GM18511 (cell line): ENCODE measurements at regions not wholly inside any gene's neighbourhood (a gene's known extent, or its start where the extent isn't known, plus 50 kb on each side); places are given as distances from the start of the nearest gene placed in this dataset.
"Not testable (repeated sequence)": the region's sequence is repeated elsewhere in the genome, so short reads cannot be mapped to it uniquely, and the experiment has no call there.

Source experiments
- ATAC-seq: cut with Tn5 transposase; IDR thresholded peaks from one replicate; pipeline ENCODE4 v1.9.1; 2021; ENCODE audit warnings: mild to moderate bottlenecking, moderate library complexity; ENCODE audit not compliant: unreplicated experiment

GRCh38 chr3:18086078-18086477 lies 339.1 kb downstream of the SATB1 start:
- ATAC-seq = no peak

- no peak for ATAC-seq
Observed at GRCh38 chr3:18085429-18085828, 339.7 kb downstream of the SATB1 start.

GRCh38 chr3:18083273-18083590 lies 340.8 kb upstream of the TBC1D5 start:
- not testable (repeated sequence) for ATAC-seq

DNA sequence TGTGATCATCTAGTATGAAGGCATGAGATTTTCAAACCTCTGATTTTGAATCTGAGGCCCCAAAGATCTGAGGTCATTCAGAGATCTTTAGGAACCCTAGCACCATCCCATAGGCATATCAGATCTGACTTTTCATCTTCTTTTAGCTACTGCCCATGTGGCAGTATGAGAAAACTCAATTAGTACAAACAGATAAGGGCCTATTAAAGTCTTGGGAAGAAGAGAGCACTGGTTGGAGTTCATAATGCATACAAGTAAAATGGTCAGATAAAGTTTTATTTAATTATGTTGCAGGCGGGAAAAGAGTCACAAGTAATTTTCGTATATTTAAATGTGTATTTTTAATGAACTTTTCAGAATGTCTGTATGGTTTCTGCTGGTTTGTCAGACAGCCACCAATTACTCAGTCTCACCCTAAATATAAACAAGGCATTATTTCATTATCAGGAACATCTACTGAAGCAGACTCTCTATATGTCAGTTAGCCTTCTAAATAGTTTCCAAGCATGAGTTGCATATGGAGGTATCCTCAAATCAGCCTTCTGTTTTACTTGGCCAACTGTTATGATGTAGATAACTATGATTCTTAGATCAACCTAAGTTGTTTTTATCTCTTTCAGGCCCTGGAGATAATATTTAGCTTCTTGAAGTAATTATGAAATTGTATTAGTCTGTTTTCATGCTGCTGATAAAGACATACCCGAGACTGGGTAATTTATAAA lies 340.3 kb upstream of the TBC1D5 start:
- no peak for ATAC-seq

- ATAC-seq = no peak
Observed at GRCh38 chr3:18080198-18080689, 337.8 kb upstream of the TBC1D5 start.

DNA sequence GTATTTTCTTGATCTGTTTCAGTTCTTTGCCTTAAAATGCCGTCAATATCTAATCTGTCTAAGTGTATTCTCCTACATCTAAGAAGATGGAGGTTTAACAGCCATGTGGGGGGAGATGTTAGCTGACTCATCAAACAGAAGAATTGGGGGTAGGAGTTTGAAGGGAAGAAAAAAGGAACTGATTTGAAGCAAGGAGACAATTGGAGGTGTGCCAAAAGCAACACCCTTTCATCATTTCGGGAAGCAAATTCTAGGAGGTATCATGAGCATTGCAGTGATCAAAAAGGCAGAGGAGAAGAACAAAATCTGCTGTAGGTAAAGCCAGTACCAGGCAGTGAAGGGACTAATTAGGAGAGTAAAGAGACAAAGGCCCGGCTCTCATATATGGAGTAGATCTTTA lies 337.3 kb upstream of the TBC1D5 start:
- ATAC-seq = no peak

- ATAC-seq = no peak
Observed at GRCh38 chr3:18079062-18079461, 336.6 kb upstream of the TBC1D5 start.

DNA sequence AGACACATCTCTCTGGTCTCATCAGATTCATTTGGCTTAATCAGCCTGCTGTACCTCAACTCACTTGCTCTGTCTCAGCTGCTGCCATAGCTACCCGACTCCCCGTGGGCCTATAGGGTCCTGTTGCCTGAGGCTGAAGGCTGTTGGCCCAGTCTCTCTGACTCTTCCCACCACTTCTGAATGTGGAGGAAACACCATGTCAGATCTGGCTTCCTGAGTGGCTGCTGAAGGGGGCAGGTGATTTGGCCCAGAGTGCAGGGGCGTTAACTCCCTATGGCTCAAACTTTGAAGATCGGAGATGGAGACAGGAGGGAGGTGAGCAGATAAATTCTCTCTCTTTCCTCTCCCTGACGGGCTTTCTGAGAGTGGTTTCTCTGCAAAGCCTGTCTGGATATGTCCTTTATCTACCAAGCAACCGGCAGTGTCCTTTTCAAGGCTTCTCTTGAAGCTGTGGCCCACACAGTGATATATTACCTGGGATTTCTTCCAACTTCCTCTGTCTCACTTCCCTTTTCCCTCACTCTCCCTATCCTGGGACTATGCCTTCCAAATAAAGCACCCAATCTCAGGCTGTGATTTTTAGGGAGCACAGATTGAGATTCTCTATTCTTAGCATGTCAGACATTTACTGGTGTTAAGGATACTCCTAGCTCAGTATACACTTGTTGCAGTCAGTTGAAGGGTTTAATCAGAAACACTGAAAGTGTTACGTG lies 334.9 kb upstream of the TBC1D5 start:
- ATAC-seq = no peak

GRCh38 chr3:18076301-18076700 lies 333.9 kb upstream of the TBC1D5 start:
- ATAC-seq = no peak

DNA sequence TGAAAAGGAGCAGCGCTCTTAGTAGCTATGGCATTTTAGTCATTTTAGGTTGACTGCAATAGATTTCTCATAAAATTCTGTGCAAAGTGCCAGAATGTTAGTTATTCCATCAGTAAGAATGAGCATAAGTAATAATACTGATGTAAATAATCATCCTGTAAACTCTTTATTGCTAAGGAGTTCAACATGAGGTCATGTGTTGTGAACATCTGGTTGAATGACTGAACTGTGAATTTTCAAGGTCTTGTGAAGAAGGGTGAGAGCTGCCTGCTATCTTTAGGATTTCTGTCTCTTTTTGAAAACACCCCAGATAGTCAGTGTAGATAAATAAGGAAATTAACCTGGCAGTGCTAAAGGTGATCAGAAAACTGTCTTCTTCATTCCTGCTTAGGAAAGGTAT lies 333.4 kb upstream of the TBC1D5 start:
- ATAC-seq = no peak

DNA sequence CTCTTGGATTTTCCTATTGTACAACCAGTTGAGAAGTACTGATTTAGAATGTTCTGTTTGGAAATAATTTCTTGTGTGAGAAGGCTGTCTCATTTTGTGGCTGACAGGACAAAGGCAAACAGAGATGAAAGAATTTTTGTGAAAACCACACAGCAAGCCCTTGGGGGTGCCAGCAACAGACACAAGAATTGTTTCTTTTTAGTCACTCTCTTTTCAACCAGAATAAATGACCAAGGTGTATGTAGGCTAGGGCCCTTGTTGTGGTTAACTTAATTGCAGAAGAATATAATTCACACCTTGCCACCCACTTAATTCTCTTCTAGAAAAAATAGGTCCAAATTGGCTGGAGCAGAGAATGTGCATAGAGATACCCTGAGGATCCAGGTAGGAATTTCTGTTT lies 329.4 kb upstream of the TBC1D5 start:
- no peak for ATAC-seq

- ATAC-seq = no peak
Observed at GRCh38 chr3:18070944-18071343, 328.5 kb upstream of the TBC1D5 start.

DNA sequence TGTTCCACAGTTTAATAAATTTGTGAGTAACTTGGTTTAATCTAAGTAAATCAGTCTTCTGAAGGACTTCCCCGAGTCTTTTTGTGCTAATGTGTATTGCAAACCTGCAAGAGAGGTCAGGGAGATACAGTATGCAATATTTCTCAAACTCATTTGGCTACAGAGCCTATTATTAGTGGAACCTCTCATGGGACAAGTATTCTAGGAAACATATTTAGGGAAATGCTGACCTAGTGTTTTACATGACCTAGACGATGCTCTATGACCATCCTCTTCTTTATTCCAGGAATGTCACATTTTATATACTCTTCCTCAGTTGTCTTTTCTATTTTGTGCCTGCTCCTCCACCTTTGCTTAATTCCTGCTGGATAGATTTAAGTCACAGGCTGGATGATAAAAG lies 327.8 kb upstream of the TBC1D5 start:
- ATAC-seq = no peak

DNA sequence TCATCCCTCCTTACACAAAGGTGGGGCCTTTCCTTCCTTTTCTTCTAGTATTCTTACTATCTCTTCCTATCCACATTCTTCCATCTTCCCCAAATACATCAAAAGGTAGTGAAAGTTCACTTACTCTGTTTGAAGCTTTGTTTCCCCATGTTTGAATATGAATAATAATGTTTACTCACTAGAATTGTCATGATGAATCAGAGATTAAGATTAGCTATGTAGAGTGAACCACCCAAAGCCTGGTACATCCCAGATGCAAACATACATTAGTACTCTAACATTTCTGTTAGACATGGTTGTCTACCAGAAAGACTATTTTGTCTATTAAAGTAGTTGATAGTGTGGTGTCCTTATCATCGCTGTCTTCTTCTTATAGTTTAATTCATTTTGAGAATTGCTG lies 327.1 kb upstream of the TBC1D5 start:
- ATAC-seq = no peak

DNA sequence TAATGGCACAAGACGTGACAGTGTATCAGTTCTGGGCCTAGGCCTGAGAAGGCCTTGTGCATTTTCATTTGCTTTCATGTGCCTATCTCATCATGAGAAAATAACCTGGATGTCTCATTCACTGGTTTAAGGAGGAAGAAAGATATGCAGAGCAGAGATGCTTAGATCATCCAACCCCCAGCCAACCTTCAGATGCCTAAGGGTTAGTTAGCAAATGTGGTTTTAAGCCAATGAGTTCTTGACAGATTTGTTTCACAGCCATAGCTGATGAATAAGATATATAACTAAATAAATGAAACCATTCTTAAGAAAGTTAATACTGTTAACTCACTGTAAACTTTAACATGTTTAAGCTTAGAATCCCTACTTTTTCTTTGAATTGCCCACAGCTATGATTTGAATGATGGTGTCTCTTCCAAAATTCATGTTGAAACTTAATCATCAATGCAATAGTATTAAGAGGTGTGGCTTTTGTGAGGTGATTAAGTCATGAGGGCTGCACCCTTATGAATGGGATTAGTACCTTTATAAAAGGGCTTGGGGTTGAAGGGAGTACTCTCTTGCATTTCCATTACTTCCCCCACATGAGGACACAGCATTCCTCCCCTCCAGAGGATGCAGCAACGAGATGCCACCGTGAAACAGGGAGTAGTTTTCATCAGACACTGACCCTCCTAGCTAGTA lies 324.6 kb upstream of the TBC1D5 start:
- no peak for ATAC-seq

DNA sequence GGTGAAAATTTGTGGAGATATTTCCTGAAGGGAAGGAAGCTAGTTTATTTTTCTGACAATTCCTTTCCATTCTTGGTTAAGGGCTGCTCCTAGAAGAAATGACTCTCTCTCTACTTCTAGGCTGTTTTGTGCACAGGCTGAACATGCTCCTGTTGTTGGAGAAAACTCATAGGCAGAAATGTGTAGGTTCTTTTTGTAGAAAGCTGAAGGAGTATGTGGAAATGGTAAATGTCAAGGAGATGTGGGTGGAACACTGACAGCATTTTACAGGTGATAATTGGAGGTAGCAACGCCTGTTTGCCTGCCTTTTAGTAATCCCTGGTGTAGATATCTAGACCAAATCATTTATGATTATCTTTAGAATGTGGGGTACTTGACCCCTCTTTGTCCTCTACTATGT lies 322.2 kb upstream of the TBC1D5 start:
- no peak for ATAC-seq

- no peak for ATAC-seq
Observed at GRCh38 chr3:18062657-18063025, 320.2 kb upstream of the TBC1D5 start.

- ATAC-seq = no peak
Observed at GRCh38 chr3:18061737-18062656, 319.6 kb upstream of the TBC1D5 start.

DNA sequence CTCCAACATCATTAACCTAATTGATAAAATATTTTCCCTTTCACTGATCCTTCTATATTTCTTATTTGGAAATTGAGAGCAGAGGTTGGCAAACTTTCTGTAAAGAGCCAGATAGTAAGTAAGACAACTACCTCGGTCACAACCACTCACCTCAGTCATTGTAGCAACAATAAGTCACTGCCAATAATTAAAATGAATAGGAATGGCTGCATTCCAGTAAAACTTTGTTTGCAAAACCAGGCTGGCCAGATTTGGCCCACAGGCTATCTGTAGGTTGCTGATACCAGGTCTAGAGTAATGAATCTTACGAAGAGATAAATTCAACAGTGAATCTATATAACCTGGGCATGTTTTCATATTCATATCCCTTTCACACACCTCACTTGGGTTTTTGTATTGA lies 316.2 kb upstream of the TBC1D5 start:
- ATAC-seq = no peak

GRCh38 chr3:18057471-18058091 lies 315.1 kb upstream of the TBC1D5 start:
- no peak for ATAC-seq

DNA sequence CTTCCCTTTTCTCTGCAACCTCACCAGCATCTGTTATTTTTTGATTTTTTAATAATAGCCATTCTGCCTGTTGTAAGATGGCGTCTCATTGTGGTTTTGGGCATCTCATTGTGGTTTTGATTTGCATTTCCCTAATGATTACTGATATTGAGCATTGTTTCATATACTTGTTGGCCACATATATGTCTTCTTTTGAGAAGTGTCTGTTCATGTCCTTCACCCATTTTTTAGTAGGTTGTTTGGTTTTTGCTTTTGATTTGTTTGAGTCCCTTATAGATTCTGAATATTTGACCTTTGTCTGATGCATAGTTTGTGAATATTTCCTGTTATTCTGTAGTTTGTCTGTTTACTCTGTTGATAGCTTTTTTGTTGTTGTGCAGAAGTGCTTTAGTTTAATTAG lies 312.2 kb upstream of the TBC1D5 start:
- no peak for ATAC-seq
